PC-9 (cell line): ENCODE measurements at regions not wholly inside any gene's neighbourhood (a gene's known extent, or its start where the extent isn't known, plus 50 kb on each side); places are given as distances from the start of the nearest gene placed in this dataset.

Experiments used
- CTCF ChIP-seq: fragments of 200-600 bp; sonication (generic); conservative IDR thresholded peaks from 2 replicates; pipeline ENCODE4 v1.6.1; 2017; ENCODE audit warnings: mixed run types, antibody characterized with exemption, mild to moderate bottlenecking, moderate library complexity
- EZH2 ChIP-seq: fragments of 200-600 bp; sonication (generic); IDR thresholded peaks from 2 replicates; pipeline ENCODE4 v1.8.0; 2017; ENCODE audit warnings: antibody characterized with exemption, low read depth

- TF ChIP-seq CTCF (no peak), EZH2 (no peak)
Measured at GRCh38 chr7:110548372-110548771, 542.6 kb upstream of the LRRN3 start.
